Heart left ventricle (tissue), 16 donors: ENCODE measurements at regions not wholly inside any gene's neighbourhood (a gene's known extent, or its start where the extent isn't known, plus 50 kb on each side); places are given as distances from the start of the nearest gene placed in this dataset.

Experiments used
- ATAC-seq, 4 donors: fragments of 200-7000 bp; cut with Tn5 transposase; one replicate each; pipeline ENCODE4 v1.9.1; 2020 to 2022; ENCODE audit warnings: moderate library complexity in 4 of 4, mild to moderate bottlenecking in 3 of 4, moderate number of reproducible peaks in 1 of 4
- DNase-seq, 5 donors: peaks; one replicate each; pipeline ENCODE4 v3.0.0-alpha.2; 2020
- H3K27ac ChIP-seq, 12 donors: fragments of 200-600 bp; sonication (generic) in 4 of 12; one replicate each; pipeline versions ENCODE4 v1.5.0 to v1.8.0; 2016 to 2022; ENCODE audit warnings: mild to moderate bottlenecking in 2 of 12
- H3K27me3 ChIP-seq, 9 donors: fragments of 200-600 bp; sonication (generic) in 2 of 9; one replicate each; pipeline versions ENCODE4 v1.5.1 to v1.8.0; 2016 to 2022; ENCODE audit warnings: mild to moderate bottlenecking in 3 of 9
- H3K36me3 ChIP-seq, 9 donors: fragments of 200-600 bp; sonication (generic) in 2 of 9; one replicate each; pipeline versions ENCODE4 v1.5.0 to v1.8.0; 2018 to 2022; ENCODE audit warnings: mild to moderate bottlenecking in 2 of 9
- H3K4me1 ChIP-seq, 12 donors: fragments of 200-600 bp; sonication (generic) in 4 of 12; one replicate each; pipeline versions ENCODE4 v1.5.0 to v1.8.0; 2016 to 2022; ENCODE audit warnings: mild to moderate bottlenecking in 3 of 12
- H3K4me3 ChIP-seq, 12 donors: fragments of 200-600 bp; sonication (generic) in 4 of 12; one replicate each; pipeline versions ENCODE4 v1.5.0 to v1.8.0; 2017 to 2022; ENCODE audit warnings: mild to moderate bottlenecking in 9 of 12, moderate library complexity in 4 of 12
- H3K9me3 ChIP-seq, 12 donors: fragments of 200-600 bp; sonication (generic) in 4 of 12; one replicate each; pipeline versions ENCODE4 v1.5.0 to v1.8.0; 2016 to 2022; ENCODE audit warnings: mild to moderate bottlenecking in 1 of 12
- POLR2A ChIP-seq, 2 donors: fragments of 450-650 bp; IDR thresholded peaks; one replicate each; pipeline ENCODE4 v1.6.1; 2017; ENCODE audit warnings: antibody characterized with exemption in 2 of 2, mild to moderate bottlenecking in 2 of 2, moderate library complexity in 2 of 2
- WGBS, 4 donors: extraction: QIAGEN DNeasy Blood & Tissue Kit in 2 of 4; methylation state at CpG; one replicate each; pipeline versions ENCODE4 v1.1.5 to v1.1.7; 2013 to 2018; 5-methylcytosine and 5-hydroxymethylcytosine counted together
- intact Hi-C, 10 donors: fragments of 100-400 bp; cut with DNase I; formaldehyde crosslinking; loops; one replicate each; pipeline versions ENCODE4 v1.11.1 to v1.14.2; 2022
- TF ChIP-seq, protein P1 (sequence below), 12 donors: fragments of 200-600 bp; sonication (generic) in 4 of 12; IDR thresholded peaks; one replicate each; pipeline versions ENCODE4 v1.5.0 to v1.8.0; 2018 to 2022; ENCODE audit warnings: antibody characterized with exemption in 12 of 12, mild to moderate bottlenecking in 5 of 12
- donor health status: ischemic (EF 13 %, LVEDD 7.1; RV severe dilation, severe dysfunction).
- donor health status: healthy with polysubstance abuse.
- donor health status: DM: no; HTN: yes; CAD: no.
- donor health status: DM: no; HTN: no; CAD: no.
- donor health status: ischemic (EF 25% LVEDD 6.9; RV normal size, moderate dysfunction).
- donor health status: ischemic (EF 25% LVEDD 5.7; RV mildly dilated, moderate dysfunction).
- donor health status: healthy.
- donor health status: DM: yes; HTN: yes; CAD: no.
- donor health status: ischemic (EF 35%, LVEDD 5.7; RV mildly dilated, moderate dysfunction).
- donor health status: nonischemic (EF 11% LVEDD 7.7; RV severe dilation, severe dysfunction).
- donor health status: DM: yes; HTN: yes; CAD: no.
- donor health status: PGD.
- donor health status: ischemic (EF 29% LVEDD 5.4; RV normal size, mild dysfunction).
- donor health status: nonischemic (EF 23%, LVEDD 6.1; RV moderate dilation, normal function).

DNA sequence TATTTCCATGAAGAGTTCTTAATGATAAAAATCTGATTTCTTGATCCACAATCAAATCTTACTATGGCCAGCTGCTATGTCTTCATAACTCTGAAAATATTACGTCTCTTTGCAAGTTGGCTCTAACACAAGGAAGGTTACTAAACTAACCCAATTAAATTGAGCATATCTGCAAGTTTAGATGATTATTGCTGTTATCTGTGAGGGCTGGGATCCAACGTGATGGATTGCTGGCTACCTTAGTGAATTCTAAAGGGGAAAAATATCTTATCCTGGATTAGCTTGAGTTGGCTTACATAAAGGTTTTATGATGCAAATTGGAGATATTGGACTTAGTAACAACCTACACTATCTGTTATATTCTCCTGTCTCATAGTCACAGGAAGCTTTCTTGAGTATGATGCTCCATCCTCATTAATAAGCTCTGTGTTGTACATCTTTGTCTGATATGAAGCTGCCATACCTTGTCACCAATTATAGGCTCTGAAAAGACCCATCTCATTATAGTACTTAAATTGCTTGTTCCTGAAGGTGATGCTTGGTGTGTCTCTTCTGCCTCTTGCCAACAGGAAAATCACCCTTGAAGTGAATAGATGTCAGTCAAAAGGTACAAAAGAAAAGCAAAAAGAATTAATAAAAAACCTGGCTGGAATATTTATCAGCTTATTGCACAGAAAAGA, 733.0 kb upstream of the MEF2C start:
- ATAC-seq (no peak), DNase-seq (no peak)
- Histone ChIP-seq H3K9me3 (peaks cover 0 to 16% (median 0%) of the 10 kb centered on the region in 12 donors), H3K4me3 (no peak overlapping the region), H3K27ac (no peak overlapping the region), H3K36me3 (no peaks in the 10 kb centered on the region), H3K27me3 (no peaks in the 10 kb centered on the region), H3K4me1 (no peaks in the 10 kb centered on the region)
- TF ChIP-seq, protein P1, sequence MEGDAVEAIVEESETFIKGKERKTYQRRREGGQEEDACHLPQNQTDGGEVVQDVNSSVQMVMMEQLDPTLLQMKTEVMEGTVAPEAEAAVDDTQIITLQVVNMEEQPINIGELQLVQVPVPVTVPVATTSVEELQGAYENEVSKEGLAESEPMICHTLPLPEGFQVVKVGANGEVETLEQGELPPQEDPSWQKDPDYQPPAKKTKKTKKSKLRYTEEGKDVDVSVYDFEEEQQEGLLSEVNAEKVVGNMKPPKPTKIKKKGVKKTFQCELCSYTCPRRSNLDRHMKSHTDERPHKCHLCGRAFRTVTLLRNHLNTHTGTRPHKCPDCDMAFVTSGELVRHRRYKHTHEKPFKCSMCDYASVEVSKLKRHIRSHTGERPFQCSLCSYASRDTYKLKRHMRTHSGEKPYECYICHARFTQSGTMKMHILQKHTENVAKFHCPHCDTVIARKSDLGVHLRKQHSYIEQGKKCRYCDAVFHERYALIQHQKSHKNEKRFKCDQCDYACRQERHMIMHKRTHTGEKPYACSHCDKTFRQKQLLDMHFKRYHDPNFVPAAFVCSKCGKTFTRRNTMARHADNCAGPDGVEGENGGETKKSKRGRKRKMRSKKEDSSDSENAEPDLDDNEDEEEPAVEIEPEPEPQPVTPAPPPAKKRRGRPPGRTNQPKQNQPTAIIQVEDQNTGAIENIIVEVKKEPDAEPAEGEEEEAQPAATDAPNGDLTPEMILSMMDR (IDR thresholded peaks at IDR 0.05), result no peak
- TF ChIP-seq POLR2A (IDR thresholded peaks at IDR 0.05), result no peak
- intact Hi-C loops, result no loop called here
- 52 to 61% (median 57%) methylated on average over 2 of the region's 2 CpGs for WGBS, 4 donors

DNA sequence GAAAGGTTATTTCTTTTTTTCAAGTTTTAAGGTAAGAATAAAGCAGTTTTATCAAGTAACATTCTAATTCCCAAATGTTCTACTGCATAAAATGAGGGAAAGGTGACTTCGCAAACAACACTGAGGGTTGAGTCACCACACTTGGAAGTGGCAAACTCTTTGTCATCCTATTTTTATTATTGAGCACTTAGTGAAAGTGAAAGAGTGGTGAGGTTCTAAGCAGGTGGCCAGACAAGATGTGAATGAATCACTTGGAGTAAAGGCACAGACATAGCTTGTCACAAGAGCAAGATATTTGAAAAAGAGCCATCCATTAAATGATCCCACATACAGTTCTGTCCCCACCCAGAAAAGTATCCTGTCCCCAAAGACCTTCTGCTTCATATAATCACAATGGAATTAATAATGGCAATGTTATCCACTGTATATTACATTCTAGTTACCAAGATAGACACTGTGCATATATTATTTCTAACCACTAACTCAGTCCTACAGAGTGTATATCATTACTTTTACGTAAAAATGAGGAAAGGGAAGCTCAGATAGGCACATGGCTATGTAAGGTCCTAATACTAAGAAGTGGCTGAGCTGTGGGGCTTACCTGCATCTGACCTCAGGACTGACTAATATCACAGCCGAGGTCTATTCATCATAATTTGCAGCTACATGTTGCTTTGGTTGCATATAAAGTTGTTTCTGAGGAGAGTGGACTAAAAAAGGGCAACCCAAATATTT, 730.4 kb upstream of the MEF2C start:
- 88 to 98% (median 92%) methylated on average over 3 of the region's 3 CpGs for WGBS, 4 donors

DNA sequence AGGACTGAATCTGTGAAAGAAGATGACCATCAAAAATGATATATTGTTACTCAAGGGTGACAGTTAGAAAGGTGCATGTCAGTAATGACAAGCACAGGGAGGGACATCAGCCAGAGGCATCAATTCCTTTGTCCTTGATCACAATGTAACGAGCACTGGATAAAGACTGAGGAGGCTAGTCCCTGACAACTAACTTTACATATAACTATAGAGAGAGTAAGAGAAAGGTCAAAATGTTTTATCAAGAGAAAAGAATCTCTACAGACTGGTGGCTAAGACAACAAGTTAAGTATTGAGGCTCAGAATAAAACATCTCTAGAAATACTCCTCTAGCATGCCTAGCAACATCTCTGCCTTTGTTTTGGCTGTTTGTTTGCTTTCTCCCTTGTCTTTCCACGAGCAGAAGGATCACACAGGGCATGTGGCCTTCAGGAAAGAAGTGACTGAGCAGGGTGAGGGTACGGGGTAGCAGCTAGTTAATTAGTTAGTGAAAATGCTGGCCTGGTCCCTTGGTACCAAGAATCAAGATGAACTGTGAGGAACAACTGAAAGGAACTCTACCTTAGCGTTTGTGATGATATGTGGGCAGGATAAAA, 724.1 kb upstream of the MEF2C start:
- H3K9me3 ChIP-seq, result peaks cover 0 to 8% (median 0%) of the 10 kb centered on the region in 12 donors
- intact Hi-C loops, result no loop called here
- ATAC-seq, result no peak
- no peak overlapping the region for H3K27ac ChIP-seq
- H3K4me3 ChIP-seq, result no peak overlapping the region
- H3K27me3 ChIP-seq, result no peaks in the 10 kb centered on the region
- H3K36me3 ChIP-seq, result no peaks in the 10 kb centered on the region
- TF ChIP-seq, protein P1 (IDR thresholded peaks at IDR 0.05), result no peak
- no peak for TF ChIP-seq POLR2A (IDR thresholded peaks at IDR 0.05)
- no peak for DNase-seq
- WGBS, 4 donors, result 74% methylated on average over 4 of the region's 4 CpGs
- H3K4me1 ChIP-seq, result no peaks in the 10 kb centered on the region

More for the DNA sequence above, 730.4 kb upstream of the MEF2C start:
- H3K27ac ChIP-seq, result no peak overlapping the region
- peaks cover 0 to 8% (median 0%) of the 10 kb centered on the region in 12 donors for H3K9me3 ChIP-seq
- no peaks in the 10 kb centered on the region for H3K4me1 ChIP-seq
- TF ChIP-seq, protein P1 (IDR thresholded peaks at IDR 0.05), result no peak
- TF ChIP-seq POLR2A (IDR thresholded peaks at IDR 0.05), result no peak
- ATAC-seq, result no peak
- no peak overlapping the region for H3K4me3 ChIP-seq
- no peaks in the 10 kb centered on the region for H3K36me3 ChIP-seq
- intact Hi-C loops, result no loop called here
- no peak for DNase-seq
- H3K27me3 ChIP-seq, result no peaks in the 10 kb centered on the region

DNA sequence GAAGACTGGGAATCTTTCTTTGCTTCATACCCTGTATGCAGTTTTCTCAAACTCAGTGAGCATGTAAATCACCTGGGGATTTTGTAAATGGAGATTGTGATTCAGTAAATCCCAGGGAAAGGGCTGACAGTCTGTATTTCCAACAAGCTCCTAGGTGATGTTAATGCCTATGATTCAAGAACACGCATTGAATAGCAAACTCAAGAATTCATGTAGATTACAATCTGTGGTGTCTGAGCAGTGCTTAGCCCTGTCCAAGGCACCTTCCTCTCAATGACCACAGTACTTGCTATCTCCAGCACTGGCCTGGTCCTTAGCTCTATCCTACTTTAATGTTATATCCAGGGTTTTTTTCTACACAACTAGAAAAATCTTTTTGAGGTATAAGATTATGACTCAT, 721.4 kb upstream of the MEF2C start:
- no peak for TF ChIP-seq POLR2A (IDR thresholded peaks at IDR 0.05)
- TF ChIP-seq, protein P1 (IDR thresholded peaks at IDR 0.05), result no peak
- WGBS, 4 donors, result 70 to 81% (median 74%) methylated on average over 1 of the region's 1 CpG
- Histone ChIP-seq H3K4me1 (no peaks in the 10 kb centered on the region), H3K27ac (no peak overlapping the region), H3K4me3 (no peak overlapping the region), H3K36me3 (no peaks in the 10 kb centered on the region), H3K9me3 (no peaks in the 10 kb centered on the region), H3K27me3 (no peaks in the 10 kb centered on the region)
- intact Hi-C loops, result no loop called here
- ATAC-seq (no peak), DNase-seq (no peak)
